ENCODE measurements at regions not wholly inside any gene's neighbourhood (a gene's known extent, or its start where the extent isn't known, plus 50 kb on each side); places are given as distances from the start of the nearest gene placed in this dataset.

DNA sequence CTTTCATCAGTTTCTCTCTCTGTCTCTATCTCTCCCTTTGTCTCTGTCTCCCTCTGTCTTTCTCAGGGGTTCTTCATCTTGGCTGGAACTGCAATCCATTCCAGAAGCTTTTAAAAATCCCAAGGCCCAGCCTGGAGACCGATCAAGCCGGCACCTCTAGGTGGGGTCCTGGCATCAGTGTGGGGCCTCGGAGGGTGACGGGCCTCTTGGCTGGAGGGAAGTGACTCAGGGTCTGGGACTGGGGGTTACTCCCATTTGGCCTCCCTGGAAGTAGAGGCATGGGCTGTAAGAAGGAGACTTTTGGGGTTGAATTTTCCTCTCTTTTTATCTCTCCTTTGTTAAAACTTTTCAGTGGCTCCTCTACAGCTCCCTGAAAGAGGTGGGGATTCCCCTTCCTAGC lies 52.8 kb upstream of the OTOF start:
- peak; percentile 51 for DNase-seq

DNA sequence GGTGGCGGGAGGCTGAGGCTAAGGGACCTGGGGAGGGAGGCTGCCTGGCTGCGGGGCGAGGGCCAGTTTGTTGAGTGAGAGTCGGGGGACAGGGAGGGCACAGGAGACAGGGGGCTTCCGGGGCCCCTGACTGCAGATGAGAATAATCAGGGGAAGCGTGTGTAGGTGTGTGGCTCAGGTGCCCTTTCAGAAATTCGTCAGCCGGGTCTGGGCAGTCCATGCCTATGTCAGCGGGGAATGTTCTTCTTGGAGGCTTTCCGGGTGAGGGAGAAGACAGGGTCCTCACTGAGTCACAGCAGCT lies 52.3 kb upstream of the OTOF start:
- DNase-seq = no peak

DNA sequence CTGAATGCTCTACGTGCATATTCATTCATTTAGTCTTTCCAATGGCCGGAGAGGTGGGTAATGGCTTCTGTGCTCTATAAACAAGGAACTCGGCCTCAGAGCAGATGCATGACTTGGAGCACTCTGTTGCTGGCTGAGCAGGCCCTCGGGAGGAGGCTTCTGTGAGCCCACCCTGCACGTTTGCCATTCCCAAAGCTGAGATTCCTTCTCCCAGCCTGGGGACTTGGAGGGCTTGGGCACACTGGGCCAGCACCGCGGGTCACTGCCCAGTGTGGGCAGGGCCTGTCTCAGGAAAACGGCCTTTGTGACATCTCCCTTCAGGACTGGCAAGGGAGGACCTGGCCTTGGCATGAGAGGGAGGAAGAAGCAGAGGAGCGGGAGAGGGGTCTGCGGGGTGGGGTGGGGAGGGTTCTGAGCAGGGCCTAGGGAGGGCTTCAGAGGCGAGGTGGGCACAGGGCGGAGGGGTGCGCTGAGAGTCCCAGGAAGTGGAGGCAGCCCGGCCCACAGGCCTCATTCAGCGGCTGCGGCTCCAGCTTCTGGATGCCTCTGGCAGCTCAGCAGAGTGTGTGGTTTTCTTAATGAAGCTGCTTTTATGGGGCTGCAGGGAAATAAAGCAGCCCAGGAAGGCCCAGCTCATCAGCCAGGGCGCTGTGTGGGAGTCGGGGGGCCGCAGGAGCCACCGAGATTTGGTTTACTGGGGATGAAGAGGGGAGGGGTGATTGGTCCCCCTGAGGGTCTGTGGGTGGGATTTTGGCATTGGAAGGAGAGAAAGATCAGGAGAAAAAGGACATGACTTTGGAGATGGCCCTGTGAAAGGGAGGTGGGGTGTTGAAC lies 51.7 kb upstream of the OTOF start:
- no peak for DNase-seq

DNA sequence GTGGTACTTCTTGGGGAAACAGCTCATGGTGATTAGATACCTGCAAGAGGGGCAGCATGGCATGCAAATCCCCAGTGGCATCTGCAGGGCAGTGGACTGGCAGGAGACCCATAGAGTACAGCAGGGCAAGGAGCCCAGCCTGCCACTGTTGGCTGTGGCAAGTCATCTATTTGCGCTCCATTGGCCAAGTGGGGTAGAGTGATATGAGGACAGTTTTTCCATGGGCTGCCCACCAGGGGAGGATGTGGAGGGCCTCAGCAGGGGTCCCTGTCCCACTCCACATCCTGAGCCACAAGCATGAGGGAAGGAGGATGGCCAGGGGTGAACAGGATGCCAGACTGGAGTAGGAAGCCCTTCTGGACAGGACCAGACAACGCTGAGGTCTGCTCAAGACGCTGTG lies 50.9 kb upstream of the OTOF start:
- no peak for DNase-seq

- no peak for DNase-seq
Observed at GRCh38 chr2:26527726-26528585, 50.0 kb upstream of the OTOF start.

All from fibroblast of skin of scalp (primary cell).